Epithelial cell of proximal tubule (primary cell): ENCODE measurements at regions not wholly inside any gene's neighbourhood (a gene's known extent, or its start where the extent isn't known, plus 50 kb on each side); places are given as distances from the start of the nearest gene placed in this dataset.

Experiments
- DNase-seq: peaks from one replicate; pipeline ENCODE4 v3.0.0-alpha.2; 2011; ENCODE audit warnings: low read depth
- H3K4me3 ChIP-seq: 2 replicates; pipeline ENCODE4 v1.5.1; 2011; ENCODE audit warnings: low read depth, mild to moderate bottlenecking, low read length
- TF ChIP-seq, protein P1 (sequence below): conservative IDR thresholded peaks from 2 replicates; pipeline ENCODE4 v1.5.1; 2012; ENCODE audit warnings: low read depth, mild to moderate bottlenecking, low read length

DNA sequence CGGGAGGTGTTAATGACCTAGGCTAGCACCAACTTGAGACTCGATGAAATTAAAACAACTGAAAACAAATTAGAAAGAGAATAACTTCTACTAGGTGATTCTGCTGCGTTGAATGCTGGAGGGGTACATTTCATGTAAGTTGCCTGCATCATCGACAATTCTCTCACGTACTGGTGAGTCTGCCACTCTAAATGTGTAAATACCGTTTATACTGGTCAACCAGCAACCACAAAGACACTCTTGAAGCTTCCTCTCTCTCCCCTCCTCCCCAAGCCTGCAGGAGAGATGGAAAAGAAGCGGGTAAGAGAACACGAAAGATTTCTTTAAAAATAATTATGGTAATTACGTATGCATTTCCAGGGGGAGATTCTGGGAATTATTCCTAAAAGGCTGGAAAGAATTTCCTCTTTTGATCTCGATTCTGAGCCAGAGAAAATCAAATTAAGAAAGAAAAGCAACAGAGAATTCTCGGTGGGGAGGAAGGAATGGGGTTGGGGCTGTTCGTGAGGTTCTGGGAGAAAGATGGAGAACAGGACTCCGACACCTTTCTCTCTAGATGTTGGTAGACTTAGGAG is 68.6 kb upstream of the MRTFB start:
- TF ChIP-seq, protein P1, sequence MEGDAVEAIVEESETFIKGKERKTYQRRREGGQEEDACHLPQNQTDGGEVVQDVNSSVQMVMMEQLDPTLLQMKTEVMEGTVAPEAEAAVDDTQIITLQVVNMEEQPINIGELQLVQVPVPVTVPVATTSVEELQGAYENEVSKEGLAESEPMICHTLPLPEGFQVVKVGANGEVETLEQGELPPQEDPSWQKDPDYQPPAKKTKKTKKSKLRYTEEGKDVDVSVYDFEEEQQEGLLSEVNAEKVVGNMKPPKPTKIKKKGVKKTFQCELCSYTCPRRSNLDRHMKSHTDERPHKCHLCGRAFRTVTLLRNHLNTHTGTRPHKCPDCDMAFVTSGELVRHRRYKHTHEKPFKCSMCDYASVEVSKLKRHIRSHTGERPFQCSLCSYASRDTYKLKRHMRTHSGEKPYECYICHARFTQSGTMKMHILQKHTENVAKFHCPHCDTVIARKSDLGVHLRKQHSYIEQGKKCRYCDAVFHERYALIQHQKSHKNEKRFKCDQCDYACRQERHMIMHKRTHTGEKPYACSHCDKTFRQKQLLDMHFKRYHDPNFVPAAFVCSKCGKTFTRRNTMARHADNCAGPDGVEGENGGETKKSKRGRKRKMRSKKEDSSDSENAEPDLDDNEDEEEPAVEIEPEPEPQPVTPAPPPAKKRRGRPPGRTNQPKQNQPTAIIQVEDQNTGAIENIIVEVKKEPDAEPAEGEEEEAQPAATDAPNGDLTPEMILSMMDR, result no peak
- no peak for DNase-seq
- no peak overlapping the region for H3K4me3 ChIP-seq

DNA sequence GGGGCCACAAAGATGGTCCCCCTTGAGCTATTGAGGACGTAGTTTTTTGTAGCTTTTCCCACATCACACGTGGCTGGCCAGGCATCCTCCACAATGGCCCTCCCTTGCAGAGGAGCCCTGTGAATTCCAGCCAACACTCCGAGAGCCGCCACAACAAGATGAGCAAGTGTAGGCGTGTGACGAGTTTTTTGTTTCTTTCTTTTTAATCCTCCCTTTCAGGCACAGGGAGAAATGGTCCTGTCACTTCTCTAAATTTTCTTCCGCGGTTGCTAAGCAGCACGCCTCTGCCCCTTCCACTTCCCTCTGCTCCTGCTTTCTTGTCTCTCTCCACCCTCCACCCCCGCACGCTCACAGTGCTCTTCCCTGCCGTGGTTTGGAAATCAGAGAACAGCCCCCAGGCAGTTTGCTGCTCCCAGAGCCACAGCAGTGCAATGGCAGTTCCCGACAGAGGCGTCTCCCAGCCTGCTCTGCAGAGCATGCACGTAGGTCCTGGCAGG is 68.0 kb upstream of the MRTFB start:
- peak overlapping the region; percentile 25 for H3K4me3 ChIP-seq
- DNase-seq, result no peak
- TF ChIP-seq, protein P1, result no peak

DNA sequence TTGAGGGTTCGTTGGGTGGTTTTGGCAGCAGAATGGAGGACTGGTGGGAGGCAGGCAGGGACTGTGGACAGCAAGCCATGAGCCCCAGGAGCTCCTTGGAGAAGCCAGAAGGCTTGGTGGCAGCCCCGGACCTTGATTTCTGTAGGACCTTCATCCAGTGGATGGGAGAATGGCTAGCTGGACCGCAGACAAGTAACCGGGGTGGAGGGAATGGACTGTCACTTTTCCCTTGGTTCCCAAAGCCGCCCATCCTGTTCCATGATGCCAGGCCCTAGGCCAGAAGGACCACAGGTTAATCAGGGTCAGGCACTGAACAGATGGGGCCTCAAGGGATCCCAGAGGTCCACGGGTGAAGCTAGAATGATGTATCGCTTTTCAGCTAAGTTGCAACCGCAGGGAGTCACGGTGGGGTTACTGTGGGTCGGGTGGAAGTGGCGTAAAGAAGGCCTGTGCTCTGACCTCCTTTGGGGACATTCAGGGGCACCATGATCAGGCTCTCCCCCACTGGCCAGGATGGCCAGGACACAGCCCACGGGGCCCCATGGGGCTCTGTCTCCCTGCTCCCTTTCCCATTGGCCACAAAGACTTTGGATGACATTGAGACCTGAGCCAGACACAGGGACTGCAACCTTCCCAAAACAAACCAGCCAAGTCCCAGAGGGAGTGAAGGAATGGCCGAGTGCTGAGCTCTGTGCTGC is 66.9 kb upstream of the MRTFB start:
- H3K4me3 ChIP-seq, result no peak overlapping the region
- no peak for DNase-seq
- TF ChIP-seq, protein P1, result no peak

DNA sequence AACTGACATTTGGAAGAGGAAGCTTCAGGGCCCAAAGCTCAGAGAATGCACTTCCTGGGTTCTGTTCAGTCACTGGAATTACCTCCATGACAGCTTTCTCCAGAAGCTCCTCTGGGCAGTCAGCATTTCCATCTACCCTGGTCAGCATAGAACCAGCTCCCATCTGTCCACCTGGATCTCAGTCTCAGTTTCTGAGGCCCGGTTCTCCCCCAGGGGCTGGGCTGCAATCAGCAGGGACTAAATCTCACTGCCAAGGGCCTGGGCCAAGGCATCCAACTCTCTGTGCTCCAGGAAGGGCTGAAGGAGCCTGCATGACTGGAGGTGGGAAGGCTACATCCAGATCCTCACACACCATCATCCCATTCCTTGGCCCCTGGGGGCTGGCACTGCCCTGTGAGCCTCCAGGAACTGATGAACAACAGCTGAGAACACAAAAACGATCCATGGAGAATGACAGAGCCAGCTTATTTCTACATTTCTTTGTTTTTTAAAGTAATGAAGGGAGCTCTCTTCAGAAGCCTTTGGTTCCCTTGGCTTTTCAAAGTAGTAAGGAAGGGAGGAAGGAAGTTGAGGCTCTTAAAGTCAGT is 66.3 kb upstream of the MRTFB start:
- TF ChIP-seq, protein P1, result no peak
- H3K4me3 ChIP-seq, result no peak overlapping the region
- DNase-seq, result no peak

DNA sequence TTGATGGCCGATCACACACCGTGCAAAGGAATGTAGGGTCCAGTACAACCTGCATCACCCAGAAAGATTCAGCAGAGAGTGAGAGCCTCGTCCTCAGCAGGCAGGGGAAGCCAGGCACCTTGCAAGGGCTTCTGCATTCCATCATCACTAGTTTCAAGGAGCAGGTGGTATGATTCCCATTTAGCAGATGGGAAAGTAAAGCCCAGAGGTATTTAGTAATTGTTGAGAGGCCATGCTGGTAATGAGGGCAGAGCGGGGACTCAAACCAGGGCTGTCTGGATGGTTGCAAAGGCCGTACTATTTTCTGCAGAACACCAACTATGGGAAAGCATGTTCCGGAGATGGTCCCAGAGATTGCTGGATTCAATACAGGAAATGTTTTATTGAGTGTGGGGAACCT is 65.8 kb upstream of the MRTFB start:
- TF ChIP-seq, protein P1, result no peak
- H3K4me3 ChIP-seq, result no peak overlapping the region
- DNase-seq, result no peak

DNA sequence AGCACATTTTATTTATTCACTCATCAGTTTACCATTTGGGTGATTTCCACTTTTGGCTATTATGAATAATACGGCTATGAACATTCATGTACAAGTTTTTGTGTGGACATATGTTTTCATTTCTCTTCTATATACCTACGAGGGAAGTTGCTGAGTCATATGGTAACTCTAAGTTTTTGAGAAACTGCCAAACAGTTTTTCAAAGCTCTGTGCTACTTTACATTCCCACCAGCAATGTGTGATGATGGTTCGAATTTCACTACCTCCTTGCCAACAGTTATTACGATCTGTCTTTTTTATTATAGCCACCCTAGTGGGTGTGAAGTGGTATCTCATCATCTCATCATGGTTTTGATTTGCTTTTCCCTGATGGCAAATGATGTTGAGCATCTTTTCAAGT is 63.7 kb upstream of the MRTFB start:
- no peak overlapping the region for H3K4me3 ChIP-seq
- TF ChIP-seq, protein P1, result no peak
- DNase-seq, result no peak
